ENCODE measurements at regions not wholly inside any gene's neighbourhood (a gene's known extent, or its start where the extent isn't known, plus 50 kb on each side); places are given as distances from the start of the nearest gene placed in this dataset.

- DNase-seq, result no peak
These were observed 518.2 kb upstream of the LRATD1 start for GRCh38 chr2:14114275-14114674.

GRCh38 chr2:14120376-14120775, 512.1 kb upstream of the LRATD1 start:
- DNase-seq, result no peak

GRCh38 chr2:14123436-14124103, 508.9 kb upstream of the LRATD1 start:
- no peak for DNase-seq

GRCh38 chr2:14125624-14126293, 506.8 kb upstream of the LRATD1 start:
- no peak for DNase-seq

- DNase-seq, result no peak
These were observed 505.7 kb upstream of the LRATD1 start for GRCh38 chr2:14126846-14127245.

- DNase-seq, result peak in 1 of 2 experiments; percentile 8
These were observed 504.8 kb upstream of the LRATD1 start for GRCh38 chr2:14127765-14128164.

GRCh38 chr2:14132386-14132785, 500.1 kb upstream of the LRATD1 start:
- no peak for DNase-seq

- DNase-seq, result no peak
These were observed 497.7 kb upstream of the LRATD1 start for GRCh38 chr2:14134771-14135170.

GRCh38 chr2:14136030-14136429, 496.5 kb upstream of the LRATD1 start:
- DNase-seq, result no peak

- DNase-seq, result no peak
These were observed 494.9 kb upstream of the LRATD1 start for GRCh38 chr2:14137643-14138042.

GRCh38 chr2:14140009-14140550, 492.4 kb upstream of the LRATD1 start:
- DNase-seq, result no peak

GRCh38 chr2:14143435-14143834, 489.1 kb upstream of the LRATD1 start:
- DNase-seq, result no peak

GRCh38 chr2:14148216-14148615, 484.3 kb upstream of the LRATD1 start:
- DNase-seq, result no peak

GRCh38 chr2:14157816-14158215, 474.7 kb upstream of the LRATD1 start:
- no peak for DNase-seq

- DNase-seq, result no peak
These were observed 452.2 kb upstream of the LRATD1 start for GRCh38 chr2:14180333-14180732.

- no peak for DNase-seq
These were observed 450.1 kb upstream of the LRATD1 start for GRCh38 chr2:14182227-14182946.

GRCh38 chr2:14185906-14186305, 446.6 kb upstream of the LRATD1 start:
- no peak for DNase-seq

- no peak for DNase-seq
These were observed 444.1 kb upstream of the LRATD1 start for GRCh38 chr2:14188446-14188845.

- DNase-seq, result no peak
These were observed 442.6 kb upstream of the LRATD1 start for GRCh38 chr2:14189929-14190328.

GRCh38 chr2:14194233-14194632, 438.3 kb upstream of the LRATD1 start:
- no peak for DNase-seq

- DNase-seq, result no peak
These were observed 435.2 kb upstream of the LRATD1 start for GRCh38 chr2:14197293-14197692.

- no peak for DNase-seq
These were observed 433.5 kb upstream of the LRATD1 start for GRCh38 chr2:14199040-14199439.

- no peak for DNase-seq
These were observed 413.2 kb upstream of the LRATD1 start for GRCh38 chr2:14219306-14219705.

- DNase-seq, result no peak
These were observed 412.4 kb upstream of the LRATD1 start for GRCh38 chr2:14220101-14220500.

Data from NCI-H2081 (cell line).